ENCODE measurements at regions not wholly inside any gene's neighbourhood (a gene's known extent, or its start where the extent isn't known, plus 50 kb on each side); places are given as distances from the start of the nearest gene placed in this dataset.

- Histone ChIP-seq H3K9me1 (ENCODE audit: control insufficient read depth, extremely low read depth, insufficient read depth, low read length) (no peaks in the 10 kb centered on the region), H3K36me3 (ENCODE audit: control insufficient read depth in 2 of 2, extremely low read depth in 1 of 2, insufficient read depth in 2 of 2, low read length in 2 of 2) (no peaks in the 10 kb centered on the region), H2AFZ (ENCODE audit: control insufficient read depth, low read length) (no peak overlapping the region), H3K27me3 (ENCODE audit: control insufficient read depth, extremely low read depth, insufficient read depth, low read length) (no peaks in the 10 kb centered on the region), H3K27ac (ENCODE audit: control insufficient read depth, insufficient read depth, low read length) (no peak overlapping the region), H4K20me1 (ENCODE audit: control insufficient read depth, extremely low read depth, insufficient read depth, low read length) (no peaks in the 10 kb centered on the region), H3K9me3 (ENCODE audit: control insufficient read depth, low read depth, low read length) (no peaks in the 10 kb centered on the region), H3K4me1 (ENCODE audit: control insufficient read depth, extremely low read depth, insufficient read depth, low read length) (no peaks in the 10 kb centered on the region), H3K4me3 (ENCODE audit: control insufficient read depth in 2 of 3, extremely low read depth in 1 of 3, insufficient read depth in 2 of 3, low read depth in 1 of 3, low read length in 3 of 3) (no peak overlapping the region), H3K79me2 (ENCODE audit: control insufficient read depth, insufficient read depth, low read length) (no peaks in the 10 kb centered on the region), H3K4me2 (ENCODE audit: control insufficient read depth, extremely low read depth, insufficient read depth, low read depth, low read length) (no peak overlapping the region), H3K9ac (ENCODE audit: control insufficient read depth, extremely low read depth, insufficient read depth, low read length) (no peak overlapping the region)
- FAIRE-seq: no peak
- no peak for TF ChIP-seq CTCF (optimal IDR thresholded peaks at IDR 0.05 in 1 of 3, IDR thresholded peaks at IDR 0.05 in 1 of 3, conservative IDR thresholded peaks at IDR 0.05 in 1 of 3; ENCODE audit: extremely low read depth in 1 of 3, insufficient read depth in 2 of 3, low read length in 3 of 3)
- dilution Hi-C loops (cut with MboI; ENCODE audit: extremely low pct_ligation_motif_present, low sequenced_read_pairs): no loop called here
- no peak for DNase-seq (ENCODE audit: low read depth, low spot score)
Observed at GRCh38 chr15:29554531-29554930, 267.7 kb downstream of the TJP1 start.

- Histone ChIP-seq H4K20me1 (ENCODE audit: control insufficient read depth, extremely low read depth, insufficient read depth, low read length) (no peaks in the 10 kb centered on the region), H3K79me2 (ENCODE audit: control insufficient read depth, insufficient read depth, low read length) (no peaks in the 10 kb centered on the region), H3K9ac (ENCODE audit: control insufficient read depth, extremely low read depth, insufficient read depth, low read length) (no peak overlapping the region), H3K9me1 (ENCODE audit: control insufficient read depth, extremely low read depth, insufficient read depth, low read length) (no peaks in the 10 kb centered on the region), H3K27me3 (ENCODE audit: control insufficient read depth, extremely low read depth, insufficient read depth, low read length) (no peaks in the 10 kb centered on the region), H3K4me1 (ENCODE audit: control insufficient read depth, extremely low read depth, insufficient read depth, low read length) (no peaks in the 10 kb centered on the region), H3K4me3 (ENCODE audit: control insufficient read depth in 2 of 3, extremely low read depth in 1 of 3, insufficient read depth in 2 of 3, low read depth in 1 of 3, low read length in 3 of 3) (no peak overlapping the region), H3K4me2 (ENCODE audit: control insufficient read depth, extremely low read depth, insufficient read depth, low read depth, low read length) (no peak overlapping the region), H3K9me3 (ENCODE audit: control insufficient read depth, low read depth, low read length) (no peaks in the 10 kb centered on the region), H3K27ac (ENCODE audit: control insufficient read depth, insufficient read depth, low read length) (no peak overlapping the region), H3K36me3 (ENCODE audit: control insufficient read depth in 2 of 2, extremely low read depth in 1 of 2, insufficient read depth in 2 of 2, low read length in 2 of 2) (no peaks in the 10 kb centered on the region), H2AFZ (ENCODE audit: control insufficient read depth, low read length) (no peak overlapping the region)
- no peak for DNase-seq (ENCODE audit: low read depth, low spot score)
- TF ChIP-seq CTCF (optimal IDR thresholded peaks at IDR 0.05 in 1 of 3, IDR thresholded peaks at IDR 0.05 in 1 of 3, conservative IDR thresholded peaks at IDR 0.05 in 1 of 3; ENCODE audit: extremely low read depth in 1 of 3, insufficient read depth in 2 of 3, low read length in 3 of 3) (no peak), EZH2 (IDR thresholded peaks at IDR 0.05; ENCODE audit: low read length) (no peak)
- FAIRE-seq: no peak
- dilution Hi-C loops (cut with MboI; ENCODE audit: extremely low pct_ligation_motif_present, low sequenced_read_pairs): no loop called here
Observed at GRCh38 chr15:29550834-29551465, 271.3 kb downstream of the TJP1 start.
